H9 (cell line): ENCODE measurements at regions not wholly inside any gene's neighbourhood (a gene's known extent, or its start where the extent isn't known, plus 50 kb on each side); places are given as distances from the start of the nearest gene placed in this dataset.
"Not testable (repeated sequence)": the region's sequence is repeated elsewhere in the genome, so short reads cannot be mapped to it uniquely, and the experiment has no call there.

Experiments
- DNase-seq: peaks from one replicate; pipeline ENCODE4 v3.0.0-alpha.2; 2017
- H2AFZ ChIP-seq: one replicate; pipeline ENCODE4 v1.6.1; 2013; ENCODE audit warnings: mild to moderate bottlenecking, low read length, control low read depth, moderate library complexity
- H2AK5ac ChIP-seq: 2 replicates; pipeline ENCODE4 v1.6.1; 2013; ENCODE audit warnings: low read length, control low read depth, mixed read lengths; ENCODE audit not compliant: insufficient read length
- H2BK120ac ChIP-seq: one replicate; pipeline ENCODE4 v1.6.1; 2013; ENCODE audit warnings: low read depth, mild to moderate bottlenecking, low read length, control low read depth, inconsistent platforms; ENCODE audit not compliant: poor library complexity, severe bottlenecking
- H2BK12ac ChIP-seq: 2 replicates; pipeline ENCODE4 v1.6.1; 2013; ENCODE audit warnings: low read length, control low read depth, mixed read lengths, low read depth; ENCODE audit not compliant: insufficient read length
- H2BK15ac ChIP-seq: 2 replicates; pipeline ENCODE4 v1.6.1; 2013; ENCODE audit warnings: low read depth, low read length, control low read depth
- H2BK20ac ChIP-seq: one replicate; pipeline ENCODE4 v1.6.1; 2013; ENCODE audit warnings: low read depth, mild to moderate bottlenecking, low read length, control low read depth, inconsistent platforms; ENCODE audit not compliant: poor library complexity, severe bottlenecking
- H2BK5ac ChIP-seq: 2 replicates; pipeline ENCODE4 v1.6.1; 2013; ENCODE audit warnings: low read length, control low read depth, mixed read lengths; ENCODE audit not compliant: insufficient read length
- H3K14ac ChIP-seq: 2 replicates; pipeline ENCODE4 v1.6.1; 2013; ENCODE audit warnings: low read length, control low read depth; ENCODE audit not compliant: insufficient read depth
- H3K18ac ChIP-seq: 2 replicates; pipeline ENCODE4 v1.6.1; 2013; ENCODE audit warnings: low read depth, mild to moderate bottlenecking, mixed read lengths, low read length, control low read depth; ENCODE audit not compliant: insufficient read length
- H3K23ac ChIP-seq: 2 replicates; pipeline ENCODE4 v1.6.1; 2013; ENCODE audit warnings: low read length, control low read depth, mixed read lengths, low read depth; ENCODE audit not compliant: insufficient read length
- H3K23me2 ChIP-seq: 2 replicates; pipeline ENCODE4 v1.6.1; 2013; ENCODE audit warnings: low read depth, mild to moderate bottlenecking, mixed read lengths, low read length, control low read depth; ENCODE audit not compliant: insufficient read length, poor library complexity, severe bottlenecking
- H3K27ac ChIP-seq: 2 replicates; pipeline ENCODE4 v1.5.1; 2013; ENCODE audit warnings: low read length, control low read depth, mixed read lengths, low read depth; ENCODE audit not compliant: insufficient read length
- H3K27me3 ChIP-seq: 2 replicates; pipeline ENCODE4 v1.6.1; 2013; ENCODE audit warnings: low read length, control low read depth, inconsistent platforms; ENCODE audit not compliant: insufficient read depth
- H3K4ac ChIP-seq: 2 replicates; pipeline ENCODE4 v1.6.1; 2013; ENCODE audit warnings: low read depth, mild to moderate bottlenecking, control low read depth, inconsistent platforms, low read length, moderate library complexity
- H3K4me1 ChIP-seq: 2 replicates; pipeline ENCODE4 v1.6.1; 2013; ENCODE audit warnings: low read length, control low read depth, inconsistent platforms; ENCODE audit not compliant: insufficient read depth
- H3K4me2 ChIP-seq: 2 replicates; pipeline ENCODE4 v1.6.1; 2013; ENCODE audit warnings: low read length, control low read depth, mixed read lengths; ENCODE audit not compliant: insufficient read length, insufficient read depth
- H3K56ac ChIP-seq: 2 replicates; pipeline ENCODE4 v1.6.1; 2013; ENCODE audit warnings: low read depth, mild to moderate bottlenecking, mixed read lengths, low read length, control low read depth; ENCODE audit not compliant: insufficient read length
- H3K79me1 ChIP-seq: 2 replicates; pipeline ENCODE4 v1.6.1; 2013; ENCODE audit warnings: low read depth, mild to moderate bottlenecking, moderate library complexity, low read length, control low read depth, inconsistent platforms; ENCODE audit not compliant: insufficient read depth, poor library complexity, severe bottlenecking
- H3K79me2 ChIP-seq: 2 replicates; pipeline ENCODE4 v1.6.1; 2013; ENCODE audit warnings: low read length, control low read depth, inconsistent platforms; ENCODE audit not compliant: insufficient read depth
- H3K9ac ChIP-seq: 2 replicates; pipeline ENCODE4 v1.6.1; 2013; ENCODE audit warnings: low read length, control low read depth, mixed read lengths; ENCODE audit not compliant: insufficient read length; ENCODE audit errors: extremely low read depth
- H3K9me3 ChIP-seq: one replicate; pipeline ENCODE4 v1.6.1; 2013; ENCODE audit warnings: low read depth, low read length, inconsistent platforms; ENCODE audit not compliant: control insufficient read depth
- H3T11ph ChIP-seq: one replicate; pipeline ENCODE4 v1.6.1; 2013; ENCODE audit warnings: mild to moderate bottlenecking, low read length, control low read depth, inconsistent platforms
- H4K20me1 ChIP-seq: one replicate; pipeline ENCODE4 v1.6.1; 2013; ENCODE audit not compliant: control insufficient read depth, insufficient read length, insufficient read depth
- H4K5ac ChIP-seq: 2 replicates; pipeline ENCODE4 v1.6.1; 2013; ENCODE audit warnings: low read depth, mild to moderate bottlenecking, mixed read lengths, low read length, control low read depth; ENCODE audit not compliant: insufficient read length
- H4K8ac ChIP-seq: replicated peaks from 2 replicates; pipeline ENCODE4 v1.6.1; 2013; ENCODE audit warnings: low read length, control low read depth, mixed read lengths, low read depth; ENCODE audit not compliant: insufficient read length
- H4K91ac ChIP-seq: 2 replicates; pipeline ENCODE4 v1.6.1; 2013; ENCODE audit warnings: low read depth, mild to moderate bottlenecking, moderate library complexity, mixed read lengths, low read length, control low read depth; ENCODE audit not compliant: insufficient read length
- H3K27ac Mint-ChIP-seq, 3 experiments: 2 replicates in 2 of 3; 3 replicates in 1 of 3; pipeline ENCODE4 v1.8.0; 2020 to 2021; ENCODE audit warnings: mixed read lengths in 3 of 3, mild to moderate bottlenecking in 1 of 3, moderate library complexity in 1 of 3
- H3K27me3 Mint-ChIP-seq: 2 replicates; pipeline ENCODE4 v1.8.0; 2021; ENCODE audit warnings: low read depth, mild to moderate bottlenecking, moderate library complexity, mixed read lengths
- H3K36me3 Mint-ChIP-seq, 3 experiments: 2 replicates in 2 of 3; 3 replicates in 1 of 3; pipeline ENCODE4 v1.8.0; 2020 to 2021; ENCODE audit warnings: low read depth in 3 of 3, mixed read lengths in 3 of 3; ENCODE audit not compliant: insufficient read depth in 1 of 3
- H3K4me1 Mint-ChIP-seq, 2 experiments: 2 replicates each; pipeline ENCODE4 v1.8.0; 2020; ENCODE audit warnings: mixed read lengths in 2 of 2
- H3K4me3 Mint-ChIP-seq, 2 experiments: 2 replicates in 1 of 2; 3 replicates in 1 of 2; pipeline ENCODE4 v1.8.0; 2020 to 2021; ENCODE audit warnings: mild to moderate bottlenecking in 2 of 2, mixed read lengths in 2 of 2, moderate library complexity in 1 of 2
- H3K9me3 Mint-ChIP-seq, 2 experiments: 2 replicates in 1 of 2; 3 replicates in 1 of 2; pipeline ENCODE4 v1.8.0; 2020; ENCODE audit warnings: mild to moderate bottlenecking in 2 of 2, mixed read lengths in 2 of 2, moderate library complexity in 1 of 2
- WGBS: extraction: QIAGEN DNeasy Blood & Tissue Kit; methylation state at CpG from one replicate; pipeline ENCODE4 v1.1.7; 2013; ENCODE audit warnings: missing lambda C conversion rate, low lambda C conversion rate, mixed read lengths; ENCODE audit not compliant: insufficient read length; ENCODE audit errors: extremely low coverage; 5-methylcytosine and 5-hydroxymethylcytosine counted together
- TF ChIP-seq, protein P1 (sequence below): fragments of 200-600 bp; sonication (generic); conservative IDR thresholded peaks from 3 replicates; pipeline ENCODE4 v1.8.0; 2021; ENCODE audit warnings: antibody characterized with exemption, mild to moderate bottlenecking

DNA sequence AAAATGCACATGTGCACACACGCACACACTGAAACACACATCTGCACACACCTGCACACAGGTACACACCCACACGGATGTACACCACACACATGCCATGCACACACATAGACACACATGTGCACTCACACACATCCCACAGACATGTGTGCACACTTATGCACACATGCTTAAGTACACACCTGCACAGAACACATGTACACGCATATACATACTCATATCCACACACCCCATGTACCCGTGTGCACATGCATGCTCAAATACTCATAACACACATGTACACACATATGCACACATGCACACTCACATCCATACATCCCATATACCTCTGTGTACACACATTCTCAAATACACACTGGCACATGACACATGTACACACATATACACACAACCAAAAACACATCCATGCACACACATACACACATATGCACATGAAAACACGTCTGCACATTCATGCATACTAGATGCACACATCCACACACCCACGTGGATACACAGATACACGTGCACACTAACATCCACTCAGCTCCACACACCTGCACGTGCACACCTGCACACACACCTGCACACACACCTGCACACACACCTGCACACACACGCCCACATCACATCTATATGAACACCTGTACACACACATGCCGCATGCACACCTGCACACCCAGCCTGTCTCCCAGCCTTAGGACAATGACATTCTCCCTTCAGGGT lies 336.7 kb downstream of the ADGRD1 start:
- H3K4me3 Mint-ChIP-seq = no peak overlapping the region
- no peak overlapping the region for H3K14ac ChIP-seq
- H4K8ac ChIP-seq = no peak overlapping the region
- TF ChIP-seq, protein P1, sequence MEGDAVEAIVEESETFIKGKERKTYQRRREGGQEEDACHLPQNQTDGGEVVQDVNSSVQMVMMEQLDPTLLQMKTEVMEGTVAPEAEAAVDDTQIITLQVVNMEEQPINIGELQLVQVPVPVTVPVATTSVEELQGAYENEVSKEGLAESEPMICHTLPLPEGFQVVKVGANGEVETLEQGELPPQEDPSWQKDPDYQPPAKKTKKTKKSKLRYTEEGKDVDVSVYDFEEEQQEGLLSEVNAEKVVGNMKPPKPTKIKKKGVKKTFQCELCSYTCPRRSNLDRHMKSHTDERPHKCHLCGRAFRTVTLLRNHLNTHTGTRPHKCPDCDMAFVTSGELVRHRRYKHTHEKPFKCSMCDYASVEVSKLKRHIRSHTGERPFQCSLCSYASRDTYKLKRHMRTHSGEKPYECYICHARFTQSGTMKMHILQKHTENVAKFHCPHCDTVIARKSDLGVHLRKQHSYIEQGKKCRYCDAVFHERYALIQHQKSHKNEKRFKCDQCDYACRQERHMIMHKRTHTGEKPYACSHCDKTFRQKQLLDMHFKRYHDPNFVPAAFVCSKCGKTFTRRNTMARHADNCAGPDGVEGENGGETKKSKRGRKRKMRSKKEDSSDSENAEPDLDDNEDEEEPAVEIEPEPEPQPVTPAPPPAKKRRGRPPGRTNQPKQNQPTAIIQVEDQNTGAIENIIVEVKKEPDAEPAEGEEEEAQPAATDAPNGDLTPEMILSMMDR = no peak
- H2BK15ac ChIP-seq = no peak overlapping the region
- WGBS = no CpG with 5 or more reads among the region's 10 CpGs
- no peak overlapping the region for H4K5ac ChIP-seq
- no peak overlapping the region for H2BK5ac ChIP-seq
- H3K4me2 ChIP-seq = no peak overlapping the region
- peaks cover 0 to 6% of the 10 kb centered on the region in 2 experiments; a peak in 2 of 5 replicates for H3K9me3 Mint-ChIP-seq
- H3K4me1 Mint-ChIP-seq = peaks cover 7 to 10% of the 10 kb centered on the region in 2 experiments
- no peak overlapping the region for H3K23ac ChIP-seq
- no peak overlapping the region for H3T11ph ChIP-seq
- no peaks in the 10 kb centered on the region for H3K36me3 Mint-ChIP-seq
- DNase-seq = no peak
- no peaks in the 10 kb centered on the region; the same call in 1 of the 2 replicates for H3K27me3 Mint-ChIP-seq
- H2AK5ac ChIP-seq = no peak overlapping the region
- no peaks in the 10 kb centered on the region for H3K79me2 ChIP-seq
- H3K18ac ChIP-seq = no peak overlapping the region
- no peak overlapping the region for H2BK120ac ChIP-seq
- H3K23me2 ChIP-seq = no peaks in the 10 kb centered on the region
- no peak overlapping the region for H2BK20ac ChIP-seq
- H3K9me3 ChIP-seq = no peaks in the 10 kb centered on the region
- no peaks in the 10 kb centered on the region for H3K79me1 ChIP-seq
- peak overlapping the region in 1 of 3 experiments; percentile 34; a peak in 1 of 7 replicates for H3K27ac Mint-ChIP-seq
- H4K20me1 ChIP-seq = no peaks in the 10 kb centered on the region
- no peak overlapping the region for H3K27ac ChIP-seq
- no peaks in the 10 kb centered on the region for H3K27me3 ChIP-seq
- H3K9ac ChIP-seq = no peak overlapping the region
- no peak overlapping the region for H2AFZ ChIP-seq
- no peak overlapping the region for H2BK12ac ChIP-seq
- no peak overlapping the region for H3K4ac ChIP-seq
- H3K56ac ChIP-seq = no peak overlapping the region
- no peak overlapping the region for H4K91ac ChIP-seq
- no peaks in the 10 kb centered on the region for H3K4me1 ChIP-seq

DNA sequence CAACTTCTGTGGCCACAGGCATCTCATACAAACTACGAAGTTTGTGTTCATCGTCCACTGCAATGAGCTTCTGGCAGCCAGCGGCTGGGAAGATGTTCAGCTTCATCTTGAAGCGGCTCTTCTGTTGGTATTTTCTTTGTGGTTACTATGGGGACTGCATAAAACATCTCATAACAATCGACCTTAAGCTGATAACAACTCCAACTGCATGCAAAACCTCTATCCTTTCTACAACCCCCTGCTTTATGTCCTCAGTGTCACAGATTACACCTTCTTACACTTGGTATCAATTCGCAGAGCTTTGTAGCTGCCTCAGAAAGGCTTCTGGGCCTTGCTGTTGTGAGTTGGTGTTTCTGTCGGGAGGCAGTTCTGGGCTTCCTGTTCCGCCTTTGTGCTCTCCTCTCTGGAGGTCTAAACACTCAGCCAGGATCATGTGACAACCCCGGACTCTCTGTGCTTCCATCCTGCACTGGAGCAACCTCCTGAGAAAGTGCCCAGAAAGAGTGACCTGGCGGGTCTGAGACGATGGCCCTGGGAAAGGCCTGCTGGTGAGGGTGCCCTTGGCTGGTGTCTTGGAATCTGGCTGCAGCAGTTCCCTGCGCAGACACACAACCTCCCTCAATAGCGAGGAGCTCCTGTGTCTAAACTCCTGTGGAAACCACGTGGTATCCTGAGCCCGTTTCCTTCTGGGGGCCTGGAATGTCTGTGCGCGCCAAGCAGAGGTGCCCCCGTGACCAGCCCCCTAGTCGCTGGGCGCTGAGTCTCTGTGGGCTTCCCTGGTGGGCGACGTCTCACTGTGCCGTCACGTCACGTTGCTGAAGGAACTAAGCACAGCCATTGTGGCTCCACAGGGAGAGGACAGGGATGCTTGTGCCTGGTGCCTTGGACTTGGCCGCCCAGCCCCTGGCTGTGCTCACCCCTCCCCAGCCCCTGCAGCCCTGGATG lies 339.6 kb downstream of the ADGRD1 start:
- H3K14ac ChIP-seq = peak overlapping the region; percentile 36; the same call in 1 of the 2 replicates
- H2AK5ac ChIP-seq, H3K4ac ChIP-seq, H4K91ac ChIP-seq, H3K27ac ChIP-seq, H2BK12ac ChIP-seq, H2AFZ ChIP-seq, H3K4me3 Mint-ChIP-seq, H3K27me3 ChIP-seq, H3K36me3 Mint-ChIP-seq, H3K79me2 ChIP-seq, H2BK15ac ChIP-seq, H3K4me1 ChIP-seq, H3K9ac ChIP-seq, H3K23ac ChIP-seq, H3K18ac ChIP-seq, H3K27me3 Mint-ChIP-seq, H4K5ac ChIP-seq, DNase-seq, H3K9me3 Mint-ChIP-seq, H3K4me1 Mint-ChIP-seq, H3K9me3 ChIP-seq, H3K79me1 ChIP-seq, H2BK5ac ChIP-seq, H3T11ph ChIP-seq, H4K8ac ChIP-seq, H3K23me2 ChIP-seq, H3K27ac Mint-ChIP-seq, H2BK20ac ChIP-seq, H4K20me1 ChIP-seq, H3K4me2 ChIP-seq, H2BK120ac ChIP-seq, H3K56ac ChIP-seq: not testable (repeated sequence)
- no CpG with 5 or more reads among the region's 26 CpGs for WGBS
